T-helper 17 cell (primary cell): ENCODE measurements at regions not wholly inside any gene's neighbourhood (a gene's known extent, or its start where the extent isn't known, plus 50 kb on each side); places are given as distances from the start of the nearest gene placed in this dataset.

ENCODE experiments used
- ATAC-seq: fragments of 150-1000 bp; cut with Tn5 transposase; 2 replicates; pipeline ENCODE4 v1.10.0; 2021; ENCODE audit warnings: mild to moderate bottlenecking, moderate library complexity
- DNase-seq, 3 donors: peaks; one replicate each; pipeline versions ENCODE4 v3.0.0 to v3.0.0-alpha.2; 2020 to 2021
- H3K9me3 ChIP-seq: one replicate; pipeline ENCODE4 v1.7.0; 2013; ENCODE audit warnings: low read length, mild to moderate bottlenecking; ENCODE audit not compliant: control insufficient read depth, poor library complexity, severe bottlenecking
- H3K27ac Mint-ChIP-seq: one replicate; pipeline ENCODE4 v1.8.0; 2022; ENCODE audit warnings: mild to moderate bottlenecking, moderate library complexity, mixed read lengths
- H3K27me3 Mint-ChIP-seq: one replicate; pipeline ENCODE4 v1.8.0; 2022; ENCODE audit warnings: mixed read lengths
- H3K36me3 Mint-ChIP-seq: one replicate; pipeline ENCODE4 v1.8.0; 2022; ENCODE audit warnings: low read depth, mixed read lengths
- H3K4me1 Mint-ChIP-seq: one replicate; pipeline ENCODE4 v1.8.0; 2022; ENCODE audit warnings: mild to moderate bottlenecking, mixed read lengths
- H3K4me3 Mint-ChIP-seq: one replicate; pipeline ENCODE4 v1.8.0; 2022; ENCODE audit warnings: mild to moderate bottlenecking, moderate library complexity, mixed read lengths

DNA sequence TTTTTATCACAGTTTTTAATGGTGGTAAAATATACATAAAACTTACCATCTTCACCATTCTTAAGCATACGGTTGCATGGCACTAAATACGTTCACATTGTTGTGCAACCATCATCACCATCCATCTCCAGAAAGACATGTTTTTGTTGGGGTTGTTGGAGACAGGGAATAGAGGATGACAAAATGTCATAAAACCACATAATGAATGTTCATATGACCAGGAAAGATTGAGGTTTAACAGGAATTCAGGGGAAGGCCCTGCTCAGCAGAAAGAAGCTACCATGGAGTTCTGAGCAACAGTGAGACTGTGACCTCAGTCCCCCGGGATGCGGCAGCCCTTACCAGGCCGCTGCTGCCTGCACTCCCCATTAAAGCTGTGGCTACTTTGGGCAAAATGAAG is 63.9 kb upstream of the TRIM2 start:
- no peaks in the 10 kb centered on the region for H3K9me3 ChIP-seq
- no peak for ATAC-seq
- H3K27ac Mint-ChIP-seq, result no peak overlapping the region
- peaks cover 15% of the 10 kb centered on the region for H3K27me3 Mint-ChIP-seq
- no peak for DNase-seq
- H3K4me3 Mint-ChIP-seq, result no peak overlapping the region
- H3K4me1 Mint-ChIP-seq, result peaks cover 10% of the 10 kb centered on the region
- no peaks in the 10 kb centered on the region for H3K36me3 Mint-ChIP-seq

- ATAC-seq (no peak), DNase-seq (no peak)
- Mint-ChIP-seq H3K36me3 (no peaks in the 10 kb centered on the region), H3K4me3 (no peak overlapping the region), H3K27me3 (peaks cover 15% of the 10 kb centered on the region), H3K27ac (no peak overlapping the region), H3K4me1 (peaks cover 10% of the 10 kb centered on the region)
- H3K9me3 ChIP-seq, result no peaks in the 10 kb centered on the region
Measured at GRCh38 chr4:153141238-153141637, 63.0 kb upstream of the TRIM2 start.

GRCh38 chr4:153142700-153143438 is 61.4 kb upstream of the TRIM2 start:
- peaks cover 5% of the 10 kb centered on the region for H3K27me3 Mint-ChIP-seq
- no peak overlapping the region for H3K4me3 Mint-ChIP-seq
- peak overlapping the region; percentile 21 for H3K27ac Mint-ChIP-seq
- H3K4me1 Mint-ChIP-seq, result peaks cover 10% of the 10 kb centered on the region
- DNase-seq (peak; percentile 14 to 40 (median 36)), ATAC-seq (peak; percentile 84)
- no peaks in the 10 kb centered on the region for H3K9me3 ChIP-seq
- no peaks in the 10 kb centered on the region for H3K36me3 Mint-ChIP-seq

- Mint-ChIP-seq H3K27ac (no peak overlapping the region), H3K4me1 (peaks cover 10% of the 10 kb centered on the region), H3K36me3 (no peaks in the 10 kb centered on the region), H3K4me3 (no peak overlapping the region), H3K27me3 (peaks cover 5% of the 10 kb centered on the region)
- ATAC-seq (no peak), DNase-seq (no peak)
- no peaks in the 10 kb centered on the region for H3K9me3 ChIP-seq
Measured at GRCh38 chr4:153143527-153144348, 60.5 kb upstream of the TRIM2 start.

DNA sequence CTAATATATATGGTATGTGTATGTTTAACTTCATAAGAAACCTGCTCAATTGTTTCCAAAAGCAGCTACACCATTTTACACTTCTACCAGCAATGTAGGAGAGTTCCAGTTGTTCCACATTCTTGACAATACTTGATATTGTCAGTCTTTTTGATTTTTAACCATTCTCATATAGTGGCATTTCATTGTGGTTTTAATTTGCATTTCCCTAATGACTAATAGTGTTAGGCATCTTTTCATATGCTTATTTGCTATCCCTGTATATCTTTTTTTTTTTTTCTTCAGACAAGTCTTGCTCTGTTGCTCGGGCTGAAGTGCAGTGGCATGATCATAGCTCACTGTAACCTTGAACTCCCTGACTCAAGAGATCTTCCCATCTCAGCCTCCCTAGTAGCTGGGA is 58.2 kb upstream of the TRIM2 start:
- Mint-ChIP-seq H3K27ac (no peak overlapping the region), H3K4me1 (peaks cover 10% of the 10 kb centered on the region), H3K27me3 (peaks cover 5% of the 10 kb centered on the region), H3K36me3 (no peaks in the 10 kb centered on the region), H3K4me3 (no peak overlapping the region)
- DNase-seq, result no peak
- H3K9me3 ChIP-seq, result no peaks in the 10 kb centered on the region
- ATAC-seq, result no peak

DNA sequence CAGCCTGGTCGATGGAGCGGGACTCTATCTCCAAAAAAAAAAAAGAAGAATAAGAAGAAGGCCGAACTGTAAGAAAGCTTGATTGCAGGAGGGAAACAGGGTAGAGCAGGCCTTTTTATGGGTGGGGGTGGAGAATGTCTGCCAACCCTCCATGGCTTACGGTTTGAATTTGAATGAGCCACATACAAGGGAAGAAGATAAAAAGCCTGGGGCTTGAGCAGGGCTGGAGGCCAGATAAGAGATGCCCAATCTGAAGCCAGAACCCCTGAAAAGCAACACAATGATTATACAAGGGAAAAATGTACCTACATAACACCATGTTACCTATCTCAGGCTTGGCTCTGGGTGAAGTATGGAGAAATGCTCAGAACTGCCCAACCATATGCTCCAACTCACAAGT is 57.3 kb upstream of the TRIM2 start:
- H3K27ac Mint-ChIP-seq, result no peak overlapping the region
- ATAC-seq, result no peak

DNA sequence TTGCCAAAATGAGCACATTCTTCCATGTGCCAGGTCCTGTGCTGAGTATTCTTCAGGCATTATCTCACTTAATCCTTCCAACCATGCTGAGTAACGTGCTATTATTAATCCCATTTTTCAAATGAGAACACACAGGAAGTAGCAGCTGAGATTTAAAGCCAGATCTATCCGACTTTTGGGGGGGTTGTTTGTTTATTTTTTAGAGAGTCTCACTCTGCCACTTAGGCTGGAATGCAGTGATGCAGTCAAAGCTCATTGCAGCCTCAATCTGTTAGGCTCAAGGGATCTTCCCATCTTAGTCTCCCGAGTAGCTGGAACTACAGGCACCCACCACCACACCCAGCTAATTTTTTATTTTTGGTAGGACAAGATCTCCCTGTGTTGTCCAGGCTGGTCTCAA is 55.5 kb upstream of the TRIM2 start:
- H3K4me1 Mint-ChIP-seq, result peaks cover 13% of the 10 kb centered on the region
- no peaks in the 10 kb centered on the region for H3K9me3 ChIP-seq
- no peaks in the 10 kb centered on the region for H3K36me3 Mint-ChIP-seq
- no peak overlapping the region for H3K27ac Mint-ChIP-seq
- DNase-seq (no peak), ATAC-seq (no peak)
- H3K27me3 Mint-ChIP-seq, result no peaks in the 10 kb centered on the region
- H3K4me3 Mint-ChIP-seq, result no peak overlapping the region

More for the DNA sequence above, 57.3 kb upstream of the TRIM2 start:
- no peak for DNase-seq
- H3K9me3 ChIP-seq, result no peaks in the 10 kb centered on the region
- Mint-ChIP-seq H3K36me3 (no peaks in the 10 kb centered on the region), H3K4me1 (peaks cover 9% of the 10 kb centered on the region), H3K27me3 (peaks cover 4% of the 10 kb centered on the region), H3K4me3 (no peak overlapping the region)

DNA sequence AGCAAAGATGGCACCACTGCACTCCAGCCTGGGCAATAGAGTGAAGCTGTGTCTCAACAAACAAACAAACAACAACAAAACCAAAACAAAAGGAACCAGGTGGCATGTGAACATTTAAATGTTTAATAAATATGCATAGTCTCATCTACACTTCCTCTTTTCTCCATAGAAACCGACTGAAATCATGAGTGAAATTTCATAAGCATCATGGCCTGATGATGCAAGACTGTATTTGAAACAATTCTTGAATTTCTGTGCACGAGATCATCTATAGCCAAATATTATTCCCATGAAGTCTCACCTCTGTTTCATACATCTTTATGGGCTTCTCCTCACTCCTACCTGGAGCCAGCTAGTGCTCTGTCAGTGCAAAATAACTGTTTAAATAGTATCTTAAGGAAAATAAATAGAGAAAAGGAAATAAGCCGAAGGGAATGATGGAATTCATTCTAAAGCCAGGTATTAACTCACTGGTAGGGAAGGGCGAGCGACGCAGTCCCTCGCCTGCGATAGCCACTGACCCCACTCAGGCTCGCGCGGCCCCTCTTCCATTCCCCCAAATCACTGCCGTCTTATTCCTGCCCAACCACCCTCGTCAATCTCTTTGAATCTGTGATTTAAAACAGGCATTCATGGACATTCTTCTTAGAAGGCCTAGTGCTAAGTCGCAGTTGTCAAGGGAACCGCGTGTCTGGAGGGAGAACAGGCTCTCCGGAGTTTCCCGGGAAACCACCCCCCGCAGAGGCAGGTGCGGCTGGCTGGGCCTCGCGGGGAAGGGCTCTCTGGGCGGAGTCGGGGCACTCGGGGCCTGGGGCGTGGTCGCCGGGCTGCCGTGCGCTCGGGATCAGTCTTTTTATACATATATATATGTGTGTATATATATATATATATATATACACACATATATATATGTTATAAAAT is 52.4 kb upstream of the TRIM2 start:
- H3K36me3 Mint-ChIP-seq, result no peaks in the 10 kb centered on the region
- H3K27me3 Mint-ChIP-seq, result no peaks in the 10 kb centered on the region
- H3K4me3 Mint-ChIP-seq, result peak overlapping the region; percentile 94
- H3K9me3 ChIP-seq, result no peaks in the 10 kb centered on the region
- ATAC-seq, result peak; percentile 17
- H3K27ac Mint-ChIP-seq, result peak overlapping the region; percentile 94
- peaks cover 24% of the 10 kb centered on the region for H3K4me1 Mint-ChIP-seq
- peak; percentile 39 to 61 (median 56) for DNase-seq

DNA sequence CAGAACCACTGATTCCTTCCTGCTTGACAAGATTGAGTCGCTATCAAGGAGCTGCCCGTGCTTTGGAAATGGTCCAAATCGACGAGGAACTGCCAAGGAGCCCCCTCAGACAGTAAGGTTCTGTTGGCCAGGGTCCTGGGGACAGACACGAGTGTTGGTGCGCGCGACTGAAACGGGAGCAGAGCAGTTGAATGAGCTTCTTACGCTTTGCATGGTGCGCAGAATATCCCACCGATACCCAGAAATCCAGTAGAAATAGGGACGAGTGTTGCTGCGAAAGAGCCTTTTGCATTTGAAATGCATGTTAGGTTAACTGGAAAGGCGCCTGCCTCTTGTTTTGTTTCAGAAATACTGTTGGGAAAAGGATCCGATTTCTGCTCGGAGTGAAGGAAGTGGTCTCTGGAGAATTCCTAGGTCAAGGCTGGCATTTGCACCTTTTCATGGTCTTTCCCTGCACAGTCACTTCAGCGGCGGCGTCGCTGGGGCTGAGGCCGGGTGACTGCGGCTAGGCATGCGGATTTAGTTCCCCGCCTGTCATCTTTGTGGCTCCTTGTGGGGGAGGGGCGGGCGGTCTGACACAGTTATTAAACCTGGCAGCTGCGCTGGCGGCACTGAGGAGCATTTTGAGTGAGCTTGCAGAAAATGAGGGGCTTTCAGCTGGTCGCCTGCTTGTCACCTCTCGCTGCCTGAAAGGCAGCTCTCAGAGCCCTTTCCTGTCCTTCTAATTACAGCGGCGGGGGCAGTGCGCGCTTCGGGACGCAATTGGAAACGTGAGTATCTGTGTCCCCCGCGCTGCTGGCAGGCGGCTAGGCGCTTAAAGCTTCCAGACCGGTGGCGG is 51.5 kb upstream of the TRIM2 start:
- H3K27me3 Mint-ChIP-seq, result no peaks in the 10 kb centered on the region
- no peaks in the 10 kb centered on the region for H3K36me3 Mint-ChIP-seq
- peak overlapping the region; percentile 94 for H3K27ac Mint-ChIP-seq
- no peaks in the 10 kb centered on the region for H3K9me3 ChIP-seq
- peak overlapping the region; percentile 94 for H3K4me3 Mint-ChIP-seq
- peaks cover 24% of the 10 kb centered on the region for H3K4me1 Mint-ChIP-seq
- DNase-seq (peak; percentile 32 to 57 (median 57)), ATAC-seq (peak; percentile 54)

DNA sequence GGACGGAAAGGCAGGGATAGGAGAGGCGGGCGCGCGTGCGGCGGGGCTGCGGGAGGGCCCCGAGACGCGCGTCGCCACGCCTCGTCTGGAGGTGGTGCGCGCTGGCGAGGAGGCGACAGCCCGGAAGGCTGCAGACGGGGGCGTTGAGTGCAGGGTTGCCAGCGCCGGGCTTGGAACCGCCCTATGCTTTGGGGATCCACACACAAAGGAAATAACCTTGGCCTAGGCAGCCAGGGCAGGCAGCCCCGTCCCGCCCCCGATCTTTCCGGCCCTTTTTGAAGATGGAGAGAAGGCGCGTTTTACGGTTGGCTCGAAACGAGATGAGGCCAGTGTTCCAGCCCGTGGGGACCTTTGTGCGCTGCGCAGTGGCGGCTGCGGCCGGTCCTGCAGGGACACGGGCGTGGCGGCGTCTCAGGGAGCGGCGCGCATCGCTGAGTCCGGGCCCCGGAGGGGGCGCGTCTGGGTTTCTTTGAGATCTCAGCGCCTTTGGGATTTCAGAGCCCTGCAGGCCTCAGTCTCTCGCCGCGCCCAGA is 50.8 kb upstream of the TRIM2 start:
- Mint-ChIP-seq H3K27me3 (no peaks in the 10 kb centered on the region), H3K4me3 (peak overlapping the region; percentile 94), H3K27ac (peak overlapping the region; percentile 94), H3K4me1 (peaks cover 27% of the 10 kb centered on the region), H3K36me3 (no peaks in the 10 kb centered on the region)
- H3K9me3 ChIP-seq, result no peaks in the 10 kb centered on the region
- peak; percentile 95 for ATAC-seq
- DNase-seq, result peak; percentile 68 to 77 (median 69)

DNA sequence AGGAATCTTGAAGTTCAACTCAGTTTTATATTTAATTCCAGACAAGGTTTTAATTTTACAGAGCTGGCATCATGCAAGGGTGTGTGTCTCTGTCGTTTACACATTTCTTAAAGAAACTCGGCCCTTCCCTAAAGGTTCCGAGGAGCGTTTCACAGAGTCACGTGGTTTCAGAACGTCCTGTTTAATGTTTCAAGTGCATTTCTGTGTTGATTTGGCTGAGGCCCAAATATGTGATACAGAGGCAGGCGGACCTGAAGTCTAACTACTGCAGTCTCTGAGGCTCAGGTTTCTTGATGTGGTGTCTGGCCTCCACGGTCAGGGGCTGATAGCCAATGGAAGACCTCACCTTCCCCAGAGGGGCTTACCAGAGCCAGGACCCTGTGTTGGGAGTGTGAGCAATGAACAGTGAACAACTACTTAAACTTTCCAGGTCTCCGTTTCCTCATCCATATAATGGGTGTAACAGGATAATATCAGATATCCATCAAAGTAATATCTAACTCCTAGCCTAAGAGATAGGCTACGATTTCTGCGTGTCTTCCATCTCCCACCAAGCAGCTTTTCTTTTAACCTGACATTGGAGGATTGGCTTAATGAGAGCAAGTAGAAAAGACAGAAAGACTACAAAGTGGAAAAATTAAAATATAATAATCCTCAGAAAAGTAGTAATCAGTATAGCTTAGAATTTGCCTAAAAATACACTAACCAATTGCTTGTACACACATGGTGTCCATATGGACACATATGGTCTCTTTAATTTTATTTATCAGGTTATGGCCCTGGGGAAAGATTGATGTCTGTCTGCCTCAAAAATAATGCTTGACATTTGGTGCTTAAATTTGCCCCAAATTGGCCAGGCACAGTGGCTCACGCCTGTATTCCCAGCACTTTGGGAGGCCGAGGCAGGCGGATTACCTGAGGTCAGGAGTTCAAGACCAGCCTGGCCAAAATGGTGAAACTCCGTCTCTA is 50.0 kb upstream of the TRIM2 start:
- peak overlapping the region; percentile 94 for H3K27ac Mint-ChIP-seq
- no peaks in the 10 kb centered on the region for H3K36me3 Mint-ChIP-seq
- peak overlapping the region; percentile 94 for H3K4me3 Mint-ChIP-seq
- H3K27me3 Mint-ChIP-seq, result no peaks in the 10 kb centered on the region
- no peak for ATAC-seq
- H3K9me3 ChIP-seq, result no peaks in the 10 kb centered on the region
- H3K4me1 Mint-ChIP-seq, result peaks cover 27% of the 10 kb centered on the region
- DNase-seq, result no peak
